ENCODE measurements at regions not wholly inside any gene's neighbourhood (a gene's known extent, or its start where the extent isn't known, plus 50 kb on each side); places are given as distances from the start of the nearest gene placed in this dataset.

- no peak for DNase-seq
Observed at GRCh38 chr22:48397531-48398180, 1430.0 kb downstream of the BRD1 start.

GRCh38 chr22:48396785-48397530, 1430.7 kb downstream of the BRD1 start:
- no peak for DNase-seq

- no peak for DNase-seq
Observed at GRCh38 chr22:48396091-48396784, 1431.4 kb downstream of the BRD1 start.

GRCh38 chr22:48395201-48395600, 1432.5 kb downstream of the BRD1 start:
- no peak for DNase-seq

- no peak for DNase-seq
Observed at GRCh38 chr22:48394787-48395186, 1432.9 kb downstream of the BRD1 start.

- DNase-seq = no peak
Observed at GRCh38 chr22:48393885-48394284, 1433.8 kb downstream of the BRD1 start.

GRCh38 chr22:48393041-48393370, 1434.7 kb downstream of the BRD1 start:
- no peak for DNase-seq

- no peak for DNase-seq
Observed at GRCh38 chr22:48391820-48392219, 1435.9 kb downstream of the BRD1 start.

GRCh38 chr22:48391171-48391711, 1436.4 kb downstream of the BRD1 start:
- no peak for DNase-seq

- no peak for DNase-seq
Observed at GRCh38 chr22:48389916-48390315, 1437.8 kb downstream of the BRD1 start.

- no peak for DNase-seq
Observed at GRCh38 chr22:48382197-48382596, 1445.5 kb downstream of the BRD1 start.

- no peak for DNase-seq
Observed at GRCh38 chr22:48380016-48380665, 1447.5 kb downstream of the BRD1 start.

GRCh38 chr22:48379371-48379770, 1448.3 kb downstream of the BRD1 start:
- no peak for DNase-seq

- DNase-seq = no peak
Observed at GRCh38 chr22:48378673-48379072, 1449.0 kb downstream of the BRD1 start.

GRCh38 chr22:48376936-48377712, 1450.5 kb downstream of the BRD1 start:
- DNase-seq = no peak

- no peak for DNase-seq
Observed at GRCh38 chr22:48376428-48376827, 1451.2 kb downstream of the BRD1 start.

GRCh38 chr22:48373626-48374173, 1454.0 kb downstream of the BRD1 start:
- no peak for DNase-seq

GRCh38 chr22:48372390-48372789, 1455.3 kb downstream of the BRD1 start:
- no peak for DNase-seq

- no peak for DNase-seq
Observed at GRCh38 chr22:48371391-48371790, 1456.3 kb downstream of the BRD1 start.

GRCh38 chr22:48370508-48371325, 1457.0 kb downstream of the BRD1 start:
- no peak for DNase-seq

GRCh38 chr22:48369789-48370507, 1457.7 kb downstream of the BRD1 start:
- DNase-seq = no peak
